IPS-NIHi7 (cell line): ENCODE measurements at regions not wholly inside any gene's neighbourhood (a gene's known extent, or its start where the extent isn't known, plus 50 kb on each side); places are given as distances from the start of the nearest gene placed in this dataset.
"Not testable (repeated sequence)": the region's sequence is repeated elsewhere in the genome, so short reads cannot be mapped to it uniquely, and the experiment has no call there.

Experiments
- DNase-seq: peaks from one replicate; pipeline ENCODE4 v3.0.0; 2012; ENCODE audit warnings: mixed read lengths; ENCODE audit errors: extremely low spot score

DNA sequence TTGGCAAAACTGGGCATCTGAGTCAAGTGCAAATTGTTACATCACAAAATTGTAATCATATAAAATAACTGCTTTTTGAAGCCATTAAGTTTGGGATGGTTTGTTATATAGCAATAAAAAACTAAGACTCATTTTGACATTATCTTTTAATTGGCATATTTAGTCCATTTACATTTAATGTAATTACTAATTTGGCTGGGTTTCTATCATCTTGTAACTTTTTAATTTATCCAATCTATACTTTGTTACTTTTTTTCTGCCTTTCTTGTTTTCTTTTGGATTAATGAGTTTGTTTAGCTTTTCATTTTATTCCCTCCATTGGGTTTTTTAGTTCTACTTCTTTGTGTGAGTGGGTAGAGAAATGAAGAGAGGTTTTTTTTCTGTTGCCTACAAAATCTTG lies 76.3 kb downstream of the DRAM2 start:
- no peak for DNase-seq

DNA sequence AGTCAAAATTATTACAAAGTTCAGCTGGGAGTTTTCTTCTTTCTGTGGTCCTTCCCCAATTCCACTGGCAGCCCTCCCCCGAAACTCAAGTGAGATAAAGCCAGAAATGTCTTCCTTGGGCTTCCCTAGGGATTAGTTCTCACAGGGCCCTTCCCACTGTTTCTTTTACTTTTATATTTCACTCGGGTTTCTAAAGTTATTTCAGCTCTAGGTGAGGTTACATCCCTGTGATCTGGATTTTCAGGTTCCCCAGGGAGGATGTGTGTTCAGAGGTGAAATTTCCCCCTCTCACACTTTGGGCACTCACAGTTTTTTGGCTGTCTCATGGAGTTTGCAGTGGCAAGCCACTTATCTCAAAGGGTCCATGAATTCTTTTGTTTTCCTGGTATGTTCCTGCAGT lies 77.3 kb downstream of the DRAM2 start:
- DNase-seq = no peak

DNA sequence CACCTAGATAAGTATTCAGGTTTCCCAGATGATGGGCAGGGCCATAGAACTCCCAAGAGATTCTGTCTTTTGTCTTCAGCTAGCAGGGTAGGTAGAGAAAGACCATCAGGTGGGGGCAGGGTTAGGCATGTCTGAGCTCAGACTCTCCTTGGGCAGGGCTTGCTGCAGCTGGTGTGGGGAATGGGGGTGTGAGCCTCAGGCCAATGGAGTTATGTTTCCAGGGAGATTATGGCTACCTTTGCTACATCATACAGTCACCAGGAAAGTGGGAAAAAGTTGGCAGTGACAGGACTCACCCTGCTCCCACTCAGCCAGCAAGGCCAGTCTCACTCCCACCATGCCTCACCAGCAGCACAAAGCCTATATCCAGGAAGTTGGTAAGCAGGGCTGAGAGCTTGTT lies 77.8 kb downstream of the DRAM2 start:
- no peak for DNase-seq

DNA sequence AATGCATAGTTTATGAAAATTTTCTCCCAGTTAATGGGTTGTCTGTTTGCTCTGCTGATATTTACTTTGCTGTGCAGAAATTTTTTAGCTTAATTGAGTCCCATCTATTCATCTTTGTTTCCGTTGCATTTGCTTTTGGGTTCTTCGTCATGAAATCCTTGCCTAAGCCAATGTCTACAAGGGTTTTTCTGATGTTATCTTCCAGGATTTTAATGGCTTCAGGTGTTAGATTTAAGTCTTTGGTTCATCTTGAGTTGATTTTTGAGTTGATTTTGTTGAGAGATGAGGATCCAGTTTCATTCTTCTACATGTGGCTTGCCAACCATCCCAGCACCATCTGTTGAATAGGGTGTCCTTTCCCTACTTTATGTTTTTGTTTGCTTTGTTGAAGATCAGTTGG lies 85.2 kb downstream of the DRAM2 start:
- DNase-seq = no peak

DNA sequence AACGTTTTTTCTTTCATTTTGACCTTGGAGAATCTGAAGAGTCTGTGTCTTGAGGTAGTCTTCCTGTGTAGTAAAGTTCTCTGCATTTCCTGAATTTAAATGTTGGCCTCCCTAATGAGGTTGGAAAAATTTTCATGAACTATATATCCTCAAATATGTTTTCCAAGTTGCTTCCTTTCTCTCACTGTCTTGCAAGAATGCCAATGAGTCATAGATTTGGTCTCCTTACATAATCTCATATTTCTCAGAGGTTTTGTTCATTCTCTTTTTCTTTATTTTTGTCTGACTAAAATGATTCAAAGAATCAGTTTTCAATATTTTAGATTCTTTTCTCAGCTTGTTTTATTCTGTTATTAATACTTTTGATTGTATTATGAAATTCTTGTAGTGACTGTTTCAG lies 87.6 kb downstream of the DRAM2 start:
- no peak for DNase-seq

DNA sequence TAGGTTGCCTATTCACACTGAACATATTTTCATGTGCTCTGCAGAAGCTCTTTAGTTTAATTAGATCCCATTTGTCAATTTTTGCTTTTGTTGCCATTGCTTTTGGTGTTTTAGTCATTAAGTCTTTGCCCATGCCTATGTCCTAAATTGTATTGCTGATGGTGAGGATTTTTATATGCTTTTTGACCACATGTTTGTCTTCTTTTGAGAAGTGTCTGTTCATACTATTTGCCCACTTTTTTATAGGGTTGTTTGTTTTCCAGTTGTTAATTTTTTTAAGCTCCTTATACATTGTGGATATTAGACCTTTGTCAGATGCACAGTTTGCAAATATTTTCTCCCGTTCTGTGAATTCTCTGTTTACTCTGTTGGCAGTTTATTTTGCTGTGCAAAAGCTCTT lies 84.5 kb upstream of the LRIF1 start:
- not testable (repeated sequence) for DNase-seq

DNA sequence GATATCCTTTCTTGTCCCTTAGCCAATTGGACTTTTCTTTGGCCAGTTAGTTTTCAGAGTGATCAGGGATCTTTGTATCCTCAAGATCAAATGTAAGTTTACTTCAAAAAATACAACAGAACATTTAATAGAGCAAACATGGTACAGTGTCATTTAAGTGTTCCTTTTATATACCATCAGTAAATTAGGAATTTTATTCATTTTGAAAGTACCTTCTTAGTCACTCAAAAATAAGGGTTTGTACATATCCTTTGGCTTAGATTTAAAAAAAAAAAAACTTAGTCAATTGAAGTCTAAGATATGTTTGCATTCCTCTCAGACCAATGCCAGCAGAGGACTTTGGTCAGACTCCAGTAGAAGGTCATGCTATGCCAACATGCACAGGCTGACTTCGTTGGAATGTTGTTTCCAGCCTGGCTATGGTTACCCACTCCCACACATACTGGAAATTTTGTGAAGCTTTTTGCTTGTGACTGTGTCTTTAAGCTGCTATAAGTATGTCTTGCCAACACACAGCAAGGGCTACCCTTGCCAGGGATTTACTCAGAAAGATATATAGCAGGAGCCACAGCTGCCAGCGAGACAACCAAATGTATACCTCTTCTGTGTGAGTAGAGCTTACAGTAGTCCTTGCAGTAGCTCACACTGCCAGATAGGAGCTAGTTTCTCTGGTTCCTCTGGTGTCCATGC lies 81.5 kb upstream of the LRIF1 start:
- no peak for DNase-seq

DNA sequence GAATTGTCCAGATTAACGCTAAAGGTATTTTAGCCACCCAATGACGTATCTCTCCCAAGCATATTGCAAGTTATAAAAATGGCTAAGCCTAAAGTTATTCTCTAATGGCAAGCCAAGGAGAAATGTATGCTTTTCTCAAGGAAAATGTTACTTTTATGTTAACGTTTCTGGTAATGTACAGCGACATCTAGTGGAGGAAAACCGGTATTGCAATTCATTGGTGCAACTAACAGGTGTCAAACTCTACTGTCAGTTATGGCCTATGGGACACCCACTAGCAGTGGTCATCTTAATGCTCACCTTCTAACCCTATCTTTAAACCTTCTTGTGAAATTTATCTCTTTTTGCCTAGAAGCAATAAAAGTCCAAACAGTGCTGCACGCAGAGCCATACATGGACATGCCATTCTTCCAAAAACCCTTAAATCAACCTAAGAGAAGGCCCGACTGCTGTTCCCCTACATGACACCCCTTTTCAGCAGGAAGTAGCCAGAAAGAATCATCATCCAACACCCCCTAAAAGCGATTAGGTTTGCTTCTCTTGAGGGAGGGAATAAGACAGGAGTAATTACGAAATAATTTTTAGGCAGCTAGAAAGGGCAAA lies 68.7 kb upstream of the LRIF1 start:
- DNase-seq = peak; percentile 66

DNA sequence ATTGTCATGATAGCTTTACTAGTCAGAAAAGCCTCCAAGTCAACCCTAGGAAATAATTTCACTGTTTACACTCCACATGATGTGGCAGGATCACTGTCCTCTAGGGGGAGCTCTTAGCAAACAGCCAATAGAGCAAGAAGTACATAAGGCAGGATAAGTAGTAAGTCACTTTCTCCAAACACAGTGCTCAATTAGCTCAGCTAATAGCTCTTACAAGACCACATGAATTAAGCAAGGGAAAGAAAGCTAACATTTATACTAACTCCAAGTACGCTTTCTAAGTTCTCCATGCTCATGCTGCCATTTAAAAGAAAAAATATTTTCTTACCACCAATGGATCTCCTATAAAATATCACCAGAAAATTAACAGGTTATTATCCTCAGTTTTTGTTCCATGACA lies 66.9 kb upstream of the LRIF1 start:
- peak; percentile 55 for DNase-seq

DNA sequence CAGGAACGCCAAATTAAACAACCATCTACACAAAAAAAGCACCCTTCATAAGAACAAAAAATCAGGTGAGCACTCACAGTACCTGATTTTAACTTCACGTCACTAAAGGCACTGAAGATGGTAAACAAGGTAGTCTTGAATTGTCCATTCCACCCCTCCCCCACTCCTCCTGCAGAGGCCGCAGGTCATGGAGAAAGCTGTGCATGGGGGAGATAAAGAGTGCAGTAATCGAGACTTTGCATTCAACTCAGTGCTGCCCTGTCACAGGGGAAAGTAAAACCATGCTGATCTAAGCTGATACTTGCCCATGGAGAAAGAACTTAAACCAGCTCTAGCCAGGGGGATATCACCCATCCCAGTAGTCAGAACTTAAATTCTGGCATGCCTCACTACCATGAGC lies 61.4 kb upstream of the LRIF1 start:
- no peak for DNase-seq

DNA sequence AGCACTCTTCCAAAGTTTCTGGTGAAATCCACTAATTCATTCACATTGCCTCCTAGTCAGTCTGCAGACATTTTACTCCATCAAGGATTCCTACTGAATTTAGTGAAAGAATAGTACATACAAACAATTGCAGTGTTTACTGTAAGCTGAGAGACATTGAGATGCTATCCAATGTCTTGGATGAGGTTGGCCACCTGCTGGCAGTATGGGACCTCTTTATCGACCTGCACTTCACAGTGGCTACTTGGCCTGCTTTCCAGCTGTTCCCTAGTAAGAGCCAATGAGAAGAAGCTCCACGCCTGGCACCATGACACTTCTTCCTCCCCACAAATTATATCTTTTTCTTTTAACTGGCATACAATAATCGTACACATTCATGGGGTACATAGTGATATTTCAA lies 51.5 kb upstream of the LRIF1 start:
- no peak for DNase-seq
